SU-DHL-6 (cell line): ENCODE measurements at regions not wholly inside any gene's neighbourhood (a gene's known extent, or its start where the extent isn't known, plus 50 kb on each side); places are given as distances from the start of the nearest gene placed in this dataset.
"Not testable (repeated sequence)": the region's sequence is repeated elsewhere in the genome, so short reads cannot be mapped to it uniquely, and the experiment has no call there.

ENCODE experiments used
- H2AFZ ChIP-seq: fragments of 200-600 bp; sonication (generic); 2 replicates; pipeline ENCODE4 v1.6.1; 2014; ENCODE audit warnings: low read depth, mild to moderate bottlenecking, moderate library complexity, mixed read lengths, antibody characterized with exemption, low read length; ENCODE audit not compliant: severe bottlenecking
- H3F3A ChIP-seq: fragments of 200-600 bp; shearing (Covaris generic); 2 replicates; pipeline ENCODE4 v1.6.0; 2016; ENCODE audit warnings: antibody characterized with exemption, mild to moderate bottlenecking; ENCODE audit not compliant: insufficient read depth
- H3K27ac ChIP-seq: fragments of 200-600 bp; sonication (generic); 2 replicates; pipeline ENCODE4 v1.5.1; 2016; ENCODE audit warnings: low read depth, mild to moderate bottlenecking, low read length, moderate library complexity, mixed read lengths
- H3K27me3 ChIP-seq: fragments of 200-600 bp; sonication (generic), shearing (Covaris generic); 2 replicates; pipeline ENCODE4 v1.6.0; 2014; ENCODE audit warnings: mild to moderate bottlenecking, low read length
- H3K36me3 ChIP-seq: fragments of 200-600 bp; sonication (generic); 2 replicates; pipeline ENCODE4 v1.6.1; 2014; ENCODE audit warnings: mild to moderate bottlenecking, low read length, mixed read lengths
- H3K4me2 ChIP-seq: fragments of 300-600, 200-600 bp; shearing (Covaris generic), sonication (generic); 2 replicates; pipeline ENCODE4 v1.6.0; 2014; ENCODE audit warnings: low read length, low read depth, mild to moderate bottlenecking; ENCODE audit not compliant: poor library complexity, severe bottlenecking
- H3K4me3 ChIP-seq: fragments of 200-600 bp; sonication (generic); 2 replicates; pipeline ENCODE4 v1.5.1; 2014; ENCODE audit warnings: antibody characterized with exemption, low read length, mild to moderate bottlenecking, mixed read lengths; ENCODE audit not compliant: insufficient read depth, poor library complexity, severe bottlenecking
- H3K79me2 ChIP-seq: fragments of 200-600 bp; sonication (generic); 2 replicates; pipeline ENCODE4 v1.6.1; 2014; ENCODE audit warnings: mild to moderate bottlenecking, low read length, moderate library complexity; ENCODE audit not compliant: insufficient read depth
- H3K9ac ChIP-seq: fragments of 200-600 bp; sonication (generic); 2 replicates; pipeline ENCODE4 v1.7.0; 2014; ENCODE audit warnings: mild to moderate bottlenecking, low read length
- H3K9me2 ChIP-seq: fragments of 200-600 bp; sonication (generic); replicated peaks from 2 replicates; pipeline ENCODE4 v1.6.1; 2014; ENCODE audit warnings: low read length; ENCODE audit not compliant: insufficient read depth
- H3K9me3 ChIP-seq: fragments of 200-600 bp; sonication (generic); 2 replicates; pipeline ENCODE4 v1.6.1; 2014; ENCODE audit warnings: low read length, mixed read lengths; ENCODE audit not compliant: insufficient read depth
- H4K20me1 ChIP-seq: fragments of 200-600 bp; sonication (generic); 2 replicates; pipeline ENCODE4 v1.6.1; 2014; ENCODE audit warnings: low read depth, mild to moderate bottlenecking, antibody characterized with exemption, low read length, moderate library complexity, mixed read lengths
- EZH2phosphoT487 ChIP-seq: fragments of 200-600 bp; sonication (generic), shearing (Covaris generic); conservative IDR thresholded peaks from 2 replicates; pipeline ENCODE4 v1.6.1; 2018; ENCODE audit warnings: mild to moderate bottlenecking, antibody characterized with exemption, low read length, moderate library complexity, mixed read lengths
- TF ChIP-seq, protein P1 (sequence below): fragments of 200-600 bp; sonication (generic); IDR thresholded peaks from one replicate; pipeline ENCODE4 v1.5.1; 2017; ENCODE audit warnings: antibody characterized with exemption, mild to moderate bottlenecking, low read length, moderate library complexity; ENCODE audit not compliant: insufficient read depth, poor library complexity, severe bottlenecking

DNA sequence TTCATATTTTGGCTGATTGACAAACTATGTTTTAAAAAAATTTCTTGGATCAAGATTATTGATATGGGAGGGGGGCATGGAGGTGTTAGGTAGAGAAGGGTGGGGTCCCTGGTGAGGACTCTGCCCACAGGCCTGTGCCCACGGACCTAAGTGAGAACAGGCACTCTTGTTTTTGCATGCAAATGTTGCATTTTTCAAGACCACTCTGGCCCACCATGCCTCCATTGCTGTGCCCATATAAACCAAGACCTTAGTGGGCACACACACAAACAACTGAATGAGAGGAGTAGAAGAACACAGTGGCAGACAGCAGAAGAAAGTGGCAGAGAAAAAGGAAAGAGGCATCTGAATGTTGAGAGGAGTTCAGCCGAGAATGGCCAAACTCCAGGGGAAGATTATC, 69.6 kb upstream of the ZNF98 start:
- no peaks in the 10 kb centered on the region for H4K20me1 ChIP-seq
- H3K9ac ChIP-seq = no peak overlapping the region
- H3K9me3 ChIP-seq = peaks cover 19% of the 10 kb centered on the region; the same call in 1 of the 2 replicates
- no peaks in the 10 kb centered on the region for H3K27me3 ChIP-seq
- H3K27ac ChIP-seq = no peak overlapping the region
- H3K4me3 ChIP-seq = no peak overlapping the region
- H3F3A ChIP-seq = no peaks in the 10 kb centered on the region
- no peak overlapping the region for H2AFZ ChIP-seq
- no peaks in the 10 kb centered on the region for H3K79me2 ChIP-seq
- H3K4me2 ChIP-seq = no peak overlapping the region
- no peaks in the 10 kb centered on the region for H3K9me2 ChIP-seq
- TF ChIP-seq EZH2phosphoT487 = no peak
- TF ChIP-seq, protein P1, sequence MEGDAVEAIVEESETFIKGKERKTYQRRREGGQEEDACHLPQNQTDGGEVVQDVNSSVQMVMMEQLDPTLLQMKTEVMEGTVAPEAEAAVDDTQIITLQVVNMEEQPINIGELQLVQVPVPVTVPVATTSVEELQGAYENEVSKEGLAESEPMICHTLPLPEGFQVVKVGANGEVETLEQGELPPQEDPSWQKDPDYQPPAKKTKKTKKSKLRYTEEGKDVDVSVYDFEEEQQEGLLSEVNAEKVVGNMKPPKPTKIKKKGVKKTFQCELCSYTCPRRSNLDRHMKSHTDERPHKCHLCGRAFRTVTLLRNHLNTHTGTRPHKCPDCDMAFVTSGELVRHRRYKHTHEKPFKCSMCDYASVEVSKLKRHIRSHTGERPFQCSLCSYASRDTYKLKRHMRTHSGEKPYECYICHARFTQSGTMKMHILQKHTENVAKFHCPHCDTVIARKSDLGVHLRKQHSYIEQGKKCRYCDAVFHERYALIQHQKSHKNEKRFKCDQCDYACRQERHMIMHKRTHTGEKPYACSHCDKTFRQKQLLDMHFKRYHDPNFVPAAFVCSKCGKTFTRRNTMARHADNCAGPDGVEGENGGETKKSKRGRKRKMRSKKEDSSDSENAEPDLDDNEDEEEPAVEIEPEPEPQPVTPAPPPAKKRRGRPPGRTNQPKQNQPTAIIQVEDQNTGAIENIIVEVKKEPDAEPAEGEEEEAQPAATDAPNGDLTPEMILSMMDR = no peak
- H3K36me3 ChIP-seq = no peaks in the 10 kb centered on the region

- not testable (repeated sequence) for H3K4me2 ChIP-seq, H3K36me3 ChIP-seq, H4K20me1 ChIP-seq, H3K27me3 ChIP-seq, H3K9me2 ChIP-seq, H3K9ac ChIP-seq, H3K27ac ChIP-seq, H2AFZ ChIP-seq, H3K79me2 ChIP-seq, H3K4me3 ChIP-seq, H3F3A ChIP-seq
- H3K9me3 ChIP-seq = peaks cover 36% of the 10 kb centered on the region; the same call in 1 of the 2 replicates
Measured at GRCh38 chr19:22483514-22483913, 61.4 kb upstream of the ZNF98 start.

DNA sequence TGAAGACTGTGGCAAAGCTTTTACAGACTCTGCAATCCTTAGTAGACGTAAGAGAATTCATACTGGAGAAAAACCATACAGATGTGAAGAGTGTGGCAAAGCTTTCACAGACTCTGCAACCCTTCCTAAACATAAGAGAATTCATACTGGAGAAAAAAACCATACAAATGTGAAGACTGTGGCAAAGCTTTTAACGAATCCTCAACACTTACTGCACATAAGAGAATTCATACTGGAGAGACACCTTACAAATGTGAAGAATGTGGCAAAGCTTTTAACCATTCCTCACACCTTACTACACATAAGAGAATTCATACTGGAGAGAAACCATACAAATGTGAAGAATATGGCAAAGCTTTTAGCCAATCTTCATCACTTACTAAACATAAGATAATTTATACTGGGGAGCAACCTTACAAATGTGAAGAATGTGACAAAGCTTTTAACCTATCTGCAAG, 50.1 kb upstream of the ZNF98 start:
- TF ChIP-seq, protein P1 = no peak
- TF ChIP-seq EZH2phosphoT487 = no peak
- peaks cover 47% of the 10 kb centered on the region; the same call in 1 of the 2 replicates for H3K9me3 ChIP-seq
- no peaks in the 10 kb centered on the region for H3K9me2 ChIP-seq
- H4K20me1 ChIP-seq = no peaks in the 10 kb centered on the region
- no peak overlapping the region for H2AFZ ChIP-seq
- no peaks in the 10 kb centered on the region for H3K27me3 ChIP-seq
- H3K27ac ChIP-seq = no peak overlapping the region
- no peaks in the 10 kb centered on the region for H3F3A ChIP-seq
- H3K9ac ChIP-seq = no peak overlapping the region
- H3K4me2 ChIP-seq = no peak overlapping the region
- no peak overlapping the region for H3K4me3 ChIP-seq
- no peaks in the 10 kb centered on the region for H3K36me3 ChIP-seq
- H3K79me2 ChIP-seq = no peaks in the 10 kb centered on the region
